Esophagus squamous epithelium (tissue), 4 donors: ENCODE measurements at regions not wholly inside any gene's neighbourhood (a gene's known extent, or its start where the extent isn't known, plus 50 kb on each side); places are given as distances from the start of the nearest gene placed in this dataset.

Experiments
- CTCF ChIP-seq, 6 experiments: fragments of 450-650 bp in 4 of 6; fragments of 200-600 bp in 2 of 6; sonication (generic) in 2 of 6; IDR thresholded peaks; one replicate each; pipeline ENCODE4 v1.5.1; 2016 to 2019; ENCODE audit warnings: antibody characterized with exemption in 6 of 6, mild to moderate bottlenecking in 4 of 6, moderate library complexity in 4 of 6
- POLR2A ChIP-seq, 4 donors: fragments of 450-650 bp; IDR thresholded peaks; one replicate each; pipeline ENCODE4 v1.6.1; 2017; ENCODE audit warnings: antibody characterized with exemption in 4 of 4, mild to moderate bottlenecking in 4 of 4, moderate library complexity in 3 of 4

- no peak for TF ChIP-seq CTCF (IDR thresholded peaks at IDR 0.05)
- TF ChIP-seq POLR2A (IDR thresholded peaks at IDR 0.05): no peak
Measured at GRCh38 chr1:29406814-29407213, 170.5 kb downstream of the PTPRU start.
